ENCODE measurements at regions not wholly inside any gene's neighbourhood (a gene's known extent, or its start where the extent isn't known, plus 50 kb on each side); places are given as distances from the start of the nearest gene placed in this dataset.

GRCh38 chr20:48571949-48572847, 255.6 kb downstream of the PREX1 start:
- intact Hi-C loops (cut with micrococcal nuclease): no loop called here

- intact Hi-C loops (cut with micrococcal nuclease): no loop called here
Measured at GRCh38 chr20:48569679-48570078, 258.1 kb downstream of the PREX1 start.

GRCh38 chr20:48568520-48568919, 259.3 kb downstream of the PREX1 start:
- intact Hi-C loops (cut with micrococcal nuclease): no loop called here

- intact Hi-C loops (cut with micrococcal nuclease): no loop called here
Measured at GRCh38 chr20:48567145-48567544, 260.7 kb downstream of the PREX1 start.

- intact Hi-C loops (cut with micrococcal nuclease): no loop called here
Measured at GRCh38 chr20:48564982-48565539, 262.7 kb downstream of the PREX1 start.

GRCh38 chr20:48563191-48563870, 264.5 kb downstream of the PREX1 start:
- intact Hi-C loops (cut with micrococcal nuclease): no loop called here

GRCh38 chr20:48562586-48563116, 265.1 kb downstream of the PREX1 start:
- intact Hi-C loops (cut with micrococcal nuclease): no loop called here

GRCh38 chr20:48558906-48559305, 268.9 kb downstream of the PREX1 start:
- intact Hi-C loops (cut with micrococcal nuclease): no loop called here

- intact Hi-C loops (cut with micrococcal nuclease): no loop called here
Measured at GRCh38 chr20:48557380-48557779, 270.4 kb downstream of the PREX1 start.

GRCh38 chr20:48556956-48557355, 270.8 kb downstream of the PREX1 start:
- intact Hi-C loops (cut with micrococcal nuclease): no loop called here

GRCh38 chr20:48552550-48552949, 275.2 kb downstream of the PREX1 start:
- intact Hi-C loops (cut with micrococcal nuclease): no loop called here

GRCh38 chr20:48550814-48551213, 277.0 kb downstream of the PREX1 start:
- intact Hi-C loops (cut with micrococcal nuclease): no loop called here

GRCh38 chr20:48547664-48548063, 280.1 kb downstream of the PREX1 start:
- intact Hi-C loops (cut with micrococcal nuclease): no loop called here

- intact Hi-C loops (cut with micrococcal nuclease): no loop called here
Measured at GRCh38 chr20:48544402-48545339, 283.1 kb downstream of the PREX1 start.

GRCh38 chr20:48541581-48542071, 286.2 kb downstream of the PREX1 start:
- intact Hi-C loops (cut with micrococcal nuclease): no loop called here

- intact Hi-C loops (cut with micrococcal nuclease): no loop called here
Measured at GRCh38 chr20:48538856-48539255, 288.9 kb downstream of the PREX1 start.

- intact Hi-C loops (cut with micrococcal nuclease): no loop called here
Measured at GRCh38 chr20:48538058-48538825, 289.6 kb downstream of the PREX1 start.

- intact Hi-C loops (cut with micrococcal nuclease): no loop called here
Measured at GRCh38 chr20:48536206-48536605, 291.6 kb downstream of the PREX1 start.

- intact Hi-C loops (cut with micrococcal nuclease): no loop called here
Measured at GRCh38 chr20:48535556-48535955, 292.2 kb downstream of the PREX1 start.

- intact Hi-C loops (cut with micrococcal nuclease): no loop called here
Measured at GRCh38 chr20:48532028-48532427, 295.8 kb downstream of the PREX1 start.

All from T-helper 1 cell treated with Interleukin-12 subunit alpha and Interleukin-12 subunit beta and Interleukin-4 antibody, amounts not matched to agents 30 ng/mL and 1 ng/mL, for 36 hours (primary cell).